GM18508 (cell line): ENCODE measurements at regions not wholly inside any gene's neighbourhood (a gene's known extent, or its start where the extent isn't known, plus 50 kb on each side); places are given as distances from the start of the nearest gene placed in this dataset.

ENCODE experiments used
- ATAC-seq: cut with Tn5 transposase; IDR thresholded peaks from one replicate; pipeline ENCODE4 v1.9.1; 2021; ENCODE audit warnings: moderate number of reproducible peaks; ENCODE audit not compliant: insufficient read depth, unreplicated experiment

DNA sequence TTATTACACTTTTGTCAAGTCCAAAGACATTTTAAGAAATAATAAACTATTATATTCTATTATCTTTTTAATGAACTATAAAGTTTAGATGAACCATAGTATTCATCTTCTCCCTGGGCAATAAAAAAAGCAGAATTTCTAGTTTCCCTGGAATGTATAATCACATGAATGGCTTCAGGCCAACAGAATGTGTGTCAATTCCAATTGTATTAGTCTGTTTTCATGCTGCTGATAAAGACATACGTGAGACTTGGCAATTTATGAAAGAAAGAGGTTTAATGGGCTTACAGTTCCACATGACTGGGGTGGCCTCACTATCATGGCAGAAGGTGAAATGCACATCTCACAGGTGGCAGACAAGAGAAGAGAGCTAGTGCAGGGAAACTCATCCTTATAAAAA lies 70.7 kb upstream of the ANXA10 start:
- no peak for ATAC-seq

DNA sequence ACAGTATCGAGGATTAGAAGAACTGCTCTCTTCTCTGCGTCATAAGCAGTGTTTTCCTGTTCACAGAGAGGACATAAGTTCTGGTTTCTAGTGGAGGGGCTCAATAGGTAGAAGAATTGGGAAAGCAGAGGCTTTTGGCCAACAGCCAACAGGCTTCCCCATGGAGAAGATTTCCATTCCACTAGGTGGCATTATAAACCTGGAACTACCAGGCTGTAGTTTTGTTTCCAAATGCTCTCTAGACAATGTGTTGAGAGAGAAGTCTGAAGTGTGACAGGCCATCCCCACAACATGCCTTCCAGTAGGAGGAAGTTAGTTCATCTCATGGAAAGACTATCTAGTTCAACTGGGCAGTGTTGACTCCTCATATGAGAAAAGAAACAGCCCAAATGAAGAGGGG lies 63.8 kb upstream of the ANXA10 start:
- ATAC-seq, result no peak

DNA sequence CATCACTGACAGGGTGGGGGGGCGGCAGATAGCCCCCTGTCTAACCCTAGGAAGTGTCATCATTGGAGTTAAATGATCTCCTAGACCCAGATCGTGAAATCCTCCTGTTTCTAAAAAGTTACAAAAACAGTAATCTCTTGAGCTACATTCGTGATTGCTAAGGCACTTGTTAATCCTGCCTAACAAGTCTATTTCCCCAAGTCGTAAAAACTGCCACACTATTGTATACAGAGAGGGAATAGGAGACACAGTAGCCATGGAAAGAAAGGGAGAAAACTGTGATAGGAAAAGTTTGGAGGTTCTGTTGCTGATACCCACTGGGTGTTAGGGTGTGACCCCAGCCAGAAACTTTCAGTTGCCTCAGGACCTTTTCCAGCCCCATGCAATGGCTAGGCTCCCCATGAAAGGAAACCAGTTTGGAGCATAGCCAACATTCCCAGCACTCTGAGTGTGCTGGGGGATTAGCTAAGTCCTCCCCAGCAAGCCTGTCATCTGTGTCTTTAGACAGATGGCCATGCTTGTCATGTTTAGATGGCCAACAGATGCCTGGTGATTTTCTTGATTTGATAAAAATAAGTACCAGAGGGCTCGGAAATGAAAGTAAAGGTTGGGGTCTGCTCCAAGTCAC lies 63.3 kb upstream of the ANXA10 start:
- ATAC-seq, result no peak

DNA sequence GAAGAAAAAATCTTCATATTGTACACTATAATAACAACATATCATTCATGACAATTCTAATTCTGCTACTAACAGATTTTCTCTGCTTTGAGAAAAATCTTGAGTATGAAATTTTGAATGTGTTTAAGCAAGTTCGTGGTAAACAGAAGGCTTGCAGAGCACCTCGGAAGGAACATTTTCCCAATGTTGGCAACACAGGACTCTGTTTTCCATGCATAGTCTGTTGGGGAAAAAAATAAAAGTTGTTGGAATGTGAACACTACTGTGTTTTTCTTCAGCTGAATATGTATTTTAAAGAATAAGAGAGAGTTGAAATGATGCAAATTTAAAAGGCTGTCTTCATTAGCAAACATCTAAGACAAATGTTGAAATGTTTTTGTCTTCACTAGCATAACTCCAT lies 54.7 kb upstream of the ANXA10 start:
- no peak for ATAC-seq

DNA sequence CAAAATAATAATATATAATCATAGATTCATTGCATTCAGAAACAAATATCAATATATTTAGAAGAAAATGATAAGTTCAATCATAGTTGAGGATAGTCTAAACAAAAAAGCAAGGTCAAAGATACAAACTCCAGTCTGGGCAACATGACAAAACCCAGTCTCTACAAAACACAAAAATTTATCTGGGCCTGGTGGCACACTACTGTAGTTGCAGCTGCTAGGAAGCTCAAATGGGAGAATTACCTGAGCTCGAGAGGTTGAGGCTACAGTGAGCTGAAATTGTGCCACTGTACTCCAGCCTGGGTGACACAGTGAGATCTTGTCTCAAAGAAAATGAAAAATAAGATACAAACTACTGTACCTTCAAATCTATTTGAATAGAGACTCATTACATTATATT lies 52.7 kb upstream of the ANXA10 start:
- no peak for ATAC-seq
